Astrocyte (in vitro differentiated cells and primary cell): ENCODE measurements at regions not wholly inside any gene's neighbourhood (a gene's known extent, or its start where the extent isn't known, plus 50 kb on each side); places are given as distances from the start of the nearest gene placed in this dataset.
"Not testable (repeated sequence)": the region's sequence is repeated elsewhere in the genome, so short reads cannot be mapped to it uniquely, and the experiment has no call there.

Source experiments
- EZH2 ChIP-seq: IDR thresholded peaks from 2 replicates; pipeline ENCODE4 v1.6.1; 2012; ENCODE audit warnings: mild to moderate bottlenecking, low read length, inconsistent platforms; ENCODE audit not compliant: insufficient read depth
- TF ChIP-seq, protein P1 (sequence below): IDR thresholded peaks from 2 replicates; pipeline ENCODE4 v1.5.1; 2011; ENCODE audit warnings: low read depth, mild to moderate bottlenecking, inconsistent platforms, low read length, moderate library complexity; ENCODE audit not compliant: insufficient read depth

DNA sequence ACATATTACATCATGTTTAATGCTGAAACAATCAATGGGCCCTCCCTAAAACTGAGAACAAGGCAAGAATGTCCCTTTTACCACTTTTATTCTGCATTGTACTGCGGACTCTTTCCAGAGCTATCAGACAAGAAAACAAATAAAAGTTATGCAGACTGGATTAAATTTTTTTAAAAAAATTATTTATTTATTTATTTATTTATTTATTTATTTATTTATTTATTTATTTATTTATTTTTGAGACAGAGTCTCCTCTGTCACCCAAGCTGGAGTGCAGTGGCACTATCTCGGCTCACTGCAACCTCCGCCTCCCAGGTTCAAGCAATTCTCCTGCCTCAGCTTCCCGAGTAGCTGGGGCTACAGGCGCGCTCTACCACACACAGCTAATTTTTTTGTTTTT lies 185.4 kb upstream of the LRFN5 start:
- TF ChIP-seq, protein P1, sequence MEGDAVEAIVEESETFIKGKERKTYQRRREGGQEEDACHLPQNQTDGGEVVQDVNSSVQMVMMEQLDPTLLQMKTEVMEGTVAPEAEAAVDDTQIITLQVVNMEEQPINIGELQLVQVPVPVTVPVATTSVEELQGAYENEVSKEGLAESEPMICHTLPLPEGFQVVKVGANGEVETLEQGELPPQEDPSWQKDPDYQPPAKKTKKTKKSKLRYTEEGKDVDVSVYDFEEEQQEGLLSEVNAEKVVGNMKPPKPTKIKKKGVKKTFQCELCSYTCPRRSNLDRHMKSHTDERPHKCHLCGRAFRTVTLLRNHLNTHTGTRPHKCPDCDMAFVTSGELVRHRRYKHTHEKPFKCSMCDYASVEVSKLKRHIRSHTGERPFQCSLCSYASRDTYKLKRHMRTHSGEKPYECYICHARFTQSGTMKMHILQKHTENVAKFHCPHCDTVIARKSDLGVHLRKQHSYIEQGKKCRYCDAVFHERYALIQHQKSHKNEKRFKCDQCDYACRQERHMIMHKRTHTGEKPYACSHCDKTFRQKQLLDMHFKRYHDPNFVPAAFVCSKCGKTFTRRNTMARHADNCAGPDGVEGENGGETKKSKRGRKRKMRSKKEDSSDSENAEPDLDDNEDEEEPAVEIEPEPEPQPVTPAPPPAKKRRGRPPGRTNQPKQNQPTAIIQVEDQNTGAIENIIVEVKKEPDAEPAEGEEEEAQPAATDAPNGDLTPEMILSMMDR, result not testable (repeated sequence)
- TF ChIP-seq EZH2, result not testable (repeated sequence)
